SKM-1 (cell line): ENCODE measurements at regions not wholly inside any gene's neighbourhood (a gene's known extent, or its start where the extent isn't known, plus 50 kb on each side); places are given as distances from the start of the nearest gene placed in this dataset.

ENCODE experiments used
- DNase-seq: peaks from one replicate; lab custom pipeline; 2025; ENCODE audit not compliant: unreplicated experiment; lab: John Stamatoyannopoulos, UW

DNA sequence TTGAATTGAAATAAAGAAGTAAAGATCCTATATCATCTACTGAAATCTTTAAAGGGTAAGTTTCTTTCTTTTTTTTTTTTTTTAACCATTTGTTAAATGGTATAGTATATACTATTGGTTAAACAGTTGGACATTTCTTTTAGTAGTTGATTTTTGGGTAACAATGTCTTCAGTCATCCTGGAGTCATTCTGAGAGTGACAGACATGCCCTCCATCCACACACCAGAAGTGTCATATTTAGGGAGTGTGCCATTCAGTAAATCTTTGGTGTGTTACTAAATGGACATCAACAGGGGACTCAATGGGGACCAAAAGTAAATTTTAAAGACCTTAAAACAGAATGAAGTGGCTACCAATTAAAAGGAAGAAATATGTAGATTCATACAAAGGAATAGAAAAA lies 50.8 kb upstream of the SLC39A10 start:
- DNase-seq = no peak

- DNase-seq = no peak
These were observed 52.3 kb upstream of the SLC39A10 start for GRCh38 chr2:195604706-195605105.

DNA sequence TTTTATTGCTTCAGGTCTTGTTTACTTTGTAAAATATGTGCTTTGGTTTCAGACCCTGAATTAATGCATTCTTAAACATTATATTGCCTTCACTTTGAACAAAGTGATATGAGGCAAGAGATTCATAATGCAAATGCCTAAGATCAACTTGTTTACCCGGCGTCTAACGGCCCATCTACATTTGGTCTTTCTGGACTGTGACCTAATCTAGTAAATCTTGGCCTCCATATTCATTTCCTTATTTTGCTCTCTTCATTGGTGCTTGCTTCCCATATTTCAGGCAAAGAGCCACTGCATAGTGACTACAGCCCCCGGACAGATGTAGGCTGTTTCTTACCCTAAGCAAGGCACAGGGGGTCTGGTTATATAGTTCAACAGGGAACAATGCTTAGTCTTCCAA lies 53.0 kb upstream of the SLC39A10 start:
- no peak for DNase-seq

GRCh38 chr2:195603408-195603807 lies 53.6 kb upstream of the SLC39A10 start:
- no peak for DNase-seq

- DNase-seq = no peak
These were observed 54.3 kb upstream of the SLC39A10 start for GRCh38 chr2:195602687-195603086.

GRCh38 chr2:195601361-195601760 lies 55.7 kb upstream of the SLC39A10 start:
- DNase-seq = no peak

DNA sequence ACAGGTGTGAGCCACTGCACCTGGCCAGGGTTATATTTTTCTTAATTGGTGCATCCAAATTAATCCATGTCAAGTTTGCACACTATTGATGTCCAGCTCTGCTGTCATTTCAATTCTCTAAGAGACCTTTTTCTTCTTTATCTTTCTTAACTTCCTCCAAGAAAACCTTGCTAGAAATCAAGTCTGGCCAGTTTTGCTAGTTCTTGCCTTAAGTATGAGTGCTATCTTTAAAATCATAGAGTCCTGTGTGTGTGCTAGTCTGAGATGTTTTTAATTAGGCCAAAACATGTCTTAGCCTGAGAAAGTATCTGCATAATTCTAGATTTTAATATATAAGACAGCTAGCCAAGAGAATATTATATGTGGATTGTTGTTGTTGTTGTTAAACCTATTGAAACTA lies 56.2 kb upstream of the SLC39A10 start:
- no peak for DNase-seq

GRCh38 chr2:195596840-195597239 lies 60.2 kb upstream of the SLC39A10 start:
- DNase-seq = no peak

DNA sequence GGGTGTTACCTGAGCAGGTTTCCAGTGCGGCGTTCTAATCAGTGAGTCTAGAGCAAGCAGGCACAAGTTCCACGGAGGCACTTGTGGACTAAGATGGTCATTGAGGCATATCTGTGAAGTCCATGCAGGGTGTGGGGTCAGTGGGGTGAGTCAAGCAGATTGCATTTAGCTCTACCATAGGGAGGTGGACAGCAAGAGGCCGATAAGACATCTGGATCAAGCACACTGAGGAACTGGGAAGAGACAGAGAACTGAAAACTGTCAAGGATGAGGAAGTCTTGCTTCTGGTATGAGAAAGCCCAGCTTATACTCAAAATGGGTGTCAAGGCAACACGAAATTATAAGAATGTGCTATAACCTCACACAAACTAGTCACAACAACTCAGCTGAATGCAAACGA lies 61.2 kb upstream of the SLC39A10 start:
- no peak for DNase-seq

DNA sequence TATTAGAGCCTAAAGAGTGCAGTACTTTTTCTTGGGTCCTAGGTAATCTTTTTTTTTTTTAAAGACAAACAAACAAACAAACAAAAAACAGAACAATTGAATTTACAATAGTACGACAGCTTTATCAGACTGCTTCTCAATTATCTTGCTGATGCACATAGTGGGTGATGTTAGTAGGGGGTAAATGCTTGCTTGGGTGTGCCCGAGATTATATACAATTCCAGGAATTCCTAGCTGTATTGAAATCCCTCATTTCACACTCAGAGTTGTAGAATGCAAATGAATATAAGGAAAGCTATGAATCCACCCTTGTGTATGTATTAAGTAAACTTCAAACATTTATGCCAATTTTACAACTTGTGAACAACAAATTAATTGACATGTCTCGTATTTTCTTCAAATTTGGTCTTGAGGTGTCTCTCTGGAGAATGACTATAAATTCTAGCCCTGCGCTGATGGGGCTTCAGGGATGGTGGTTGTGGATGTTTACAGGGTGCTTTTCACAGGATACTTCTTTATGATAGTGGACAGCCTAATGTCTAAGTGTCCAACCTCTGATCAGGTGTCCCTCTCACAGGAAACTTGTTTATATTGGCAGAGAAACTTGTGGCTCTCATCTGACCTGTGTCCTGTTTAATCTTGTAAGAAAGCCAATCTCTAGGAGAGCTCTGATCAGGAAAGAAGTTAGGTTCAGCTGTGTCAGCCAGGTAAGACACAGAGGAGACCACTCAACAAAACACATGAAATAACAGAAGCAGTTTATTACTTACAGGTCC lies 61.9 kb upstream of the SLC39A10 start:
- no peak for DNase-seq

- DNase-seq = no peak
These were observed 62.8 kb upstream of the SLC39A10 start for GRCh38 chr2:195594248-195594647.

DNA sequence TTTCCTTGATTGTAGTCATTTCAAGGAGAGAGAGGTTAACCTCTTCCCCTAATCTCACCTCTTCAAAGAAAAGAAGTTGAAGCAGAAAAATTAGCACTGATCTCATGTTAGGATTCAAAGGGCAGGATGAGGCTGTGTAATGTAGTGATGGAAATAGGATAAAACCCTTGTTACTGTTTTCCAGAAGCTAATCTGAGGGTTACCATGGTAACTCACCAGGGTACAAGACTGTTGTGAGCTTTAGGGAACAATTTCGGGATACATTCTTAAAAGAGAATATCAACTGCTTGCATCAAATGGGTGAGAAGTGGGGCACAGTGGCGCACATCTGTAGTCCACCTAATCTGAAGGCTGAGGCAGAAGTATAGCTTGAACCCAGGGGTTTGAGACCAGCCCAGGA lies 64.9 kb upstream of the SLC39A10 start:
- DNase-seq = no peak

- no peak for DNase-seq
These were observed 66.2 kb upstream of the SLC39A10 start for GRCh38 chr2:195590861-195591205.

DNA sequence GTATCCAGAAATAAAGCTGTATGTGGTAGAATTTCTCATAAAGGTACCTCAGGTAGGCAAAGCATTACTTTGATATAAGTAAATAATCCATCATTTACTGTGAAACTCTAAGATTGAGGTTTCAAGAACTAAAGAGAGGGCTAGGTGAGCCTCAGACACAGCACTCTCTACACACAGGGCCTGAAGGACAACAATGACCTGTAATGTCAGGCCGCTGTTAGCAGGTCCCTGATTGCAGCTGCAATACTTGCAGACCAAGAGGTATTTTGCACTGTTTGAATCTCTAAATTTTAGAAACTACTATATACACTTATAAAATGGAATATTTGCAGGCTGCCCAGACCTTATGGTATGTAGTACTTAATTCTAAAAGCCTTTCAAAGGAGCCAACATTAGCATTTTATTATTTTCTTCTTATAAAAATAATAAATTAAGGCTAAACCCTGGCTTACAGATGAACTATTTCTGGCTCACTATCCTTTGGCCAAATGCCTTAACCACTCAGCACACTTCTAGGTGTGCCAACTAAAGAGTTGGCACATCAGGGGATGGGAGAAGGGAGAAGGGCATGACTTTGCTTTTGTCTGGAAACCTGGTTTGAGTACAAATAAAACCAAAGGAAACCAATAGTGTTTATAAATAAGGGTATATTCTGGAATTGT lies 66.7 kb upstream of the SLC39A10 start:
- DNase-seq = no peak

DNA sequence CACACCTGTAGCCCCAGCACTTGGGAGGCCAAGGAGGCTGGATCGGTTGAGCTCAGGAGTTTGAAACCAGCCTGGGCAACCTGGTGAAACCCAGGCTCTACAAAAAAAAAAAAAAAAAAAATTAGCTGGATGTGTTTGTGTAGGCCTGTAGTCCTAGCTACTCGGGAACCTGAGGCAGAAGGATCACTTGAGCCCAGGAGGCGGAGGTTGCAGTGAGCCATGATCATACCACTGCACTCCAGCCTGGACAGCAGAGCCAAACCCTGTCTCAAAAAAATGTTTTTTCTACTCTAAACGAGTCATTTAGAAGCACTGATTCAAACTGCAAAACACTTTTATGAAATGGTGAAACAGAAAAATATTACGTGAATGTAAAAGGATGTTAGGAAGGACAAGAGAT lies 69.1 kb upstream of the SLC39A10 start:
- DNase-seq = no peak

DNA sequence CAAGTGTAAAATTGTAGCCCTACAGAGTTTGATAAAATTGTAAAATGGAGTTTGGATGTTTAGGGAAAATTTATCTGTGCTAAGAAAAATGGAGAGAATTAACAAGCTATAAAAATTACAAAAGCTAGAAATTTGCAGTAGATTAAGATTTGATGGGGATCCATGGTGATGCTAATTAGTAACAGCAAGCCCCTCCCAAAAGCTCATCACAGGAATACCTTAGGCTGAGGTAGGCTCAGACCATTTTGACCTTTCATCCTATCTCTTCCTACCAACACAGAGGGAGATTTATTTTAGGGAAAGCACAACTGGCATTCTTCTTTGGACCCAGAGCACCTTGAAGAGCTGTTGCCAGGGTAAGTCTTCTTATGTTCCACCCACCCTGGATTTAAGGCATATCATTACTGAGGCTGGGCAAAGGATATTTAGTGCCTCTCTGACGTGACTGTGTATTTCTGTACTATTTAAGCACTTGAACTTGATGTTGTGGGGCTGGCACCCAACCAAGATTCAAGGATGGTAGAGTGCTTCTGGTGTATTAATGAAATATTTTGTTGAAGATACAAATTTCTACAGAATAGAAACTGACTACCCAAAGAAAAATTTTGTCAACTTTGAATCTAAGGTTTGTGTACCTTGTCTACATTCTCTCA lies 70.8 kb upstream of the SLC39A10 start:
- DNase-seq = no peak

- DNase-seq = no peak
These were observed 74.8 kb upstream of the SLC39A10 start for GRCh38 chr2:195582188-195582587.

- DNase-seq = peak; percentile 85
These were observed 77.1 kb upstream of the SLC39A10 start for GRCh38 chr2:195579776-195580555.

- DNase-seq = no peak
These were observed 81.1 kb upstream of the SLC39A10 start for GRCh38 chr2:195575879-195576401.

DNA sequence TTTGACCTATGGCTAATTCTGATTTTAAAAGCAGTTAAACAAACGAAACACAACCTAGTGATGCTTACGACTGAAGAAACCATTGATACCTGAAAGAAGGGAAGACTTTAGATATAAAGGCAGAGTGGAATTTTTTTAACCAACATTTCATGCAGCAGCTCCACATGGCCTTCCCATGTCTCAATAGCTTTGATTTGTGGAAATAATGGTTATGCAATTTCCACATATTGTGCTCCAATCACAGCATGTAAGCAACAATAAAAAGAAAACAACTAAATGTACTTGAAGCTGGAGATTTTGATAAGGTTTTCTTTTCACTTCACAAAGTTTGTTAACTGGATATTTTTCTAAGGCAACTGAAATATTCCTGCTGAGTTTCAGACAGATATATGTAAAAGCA lies 82.0 kb upstream of the SLC39A10 start:
- DNase-seq = no peak

DNA sequence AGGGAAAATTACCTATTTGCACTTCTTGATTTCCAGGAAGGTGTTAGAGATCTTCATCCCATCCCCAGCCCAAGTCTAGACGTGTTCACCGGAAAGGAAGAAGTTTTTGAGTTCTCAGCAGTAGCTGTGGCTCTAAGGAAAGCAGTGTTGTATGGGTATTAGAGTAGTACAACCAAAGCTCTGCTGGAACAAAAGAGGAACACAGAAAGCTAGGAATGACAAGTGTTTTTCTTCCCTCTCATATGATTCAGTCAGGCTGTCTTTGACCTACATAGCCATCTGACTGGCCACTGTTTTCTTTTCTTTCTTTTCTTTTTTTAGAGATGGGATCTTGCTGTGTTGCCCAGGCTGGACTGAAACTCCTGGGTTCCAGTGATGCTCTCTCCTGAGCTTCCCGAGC lies 82.7 kb upstream of the SLC39A10 start:
- DNase-seq = no peak
